Left ventricle myocardium inferior (tissue), 1 donor: ENCODE measurements at regions not wholly inside any gene's neighbourhood (a gene's known extent, or its start where the extent isn't known, plus 50 kb on each side); places are given as distances from the start of the nearest gene placed in this dataset.

ENCODE experiments used
- DNase-seq: peaks from one replicate; pipeline ENCODE4 v3.0.0-alpha.2; 2020
- H3K27ac ChIP-seq: fragments of 200-600 bp; replicated peaks from 2 replicates; pipeline ENCODE4 v1.8.0; 2021
- H3K27me3 ChIP-seq: fragments of 200-600 bp; 2 replicates; pipeline ENCODE4 v1.8.0; 2021; ENCODE audit warnings: low read depth
- H3K36me3 ChIP-seq: fragments of 200-600 bp; 2 replicates; pipeline ENCODE4 v1.8.0; 2021
- H3K4me1 ChIP-seq: fragments of 200-600 bp; 2 replicates; pipeline ENCODE4 v1.8.0; 2021
- H3K4me3 ChIP-seq: fragments of 200-600 bp; 2 replicates; pipeline ENCODE4 v1.8.0; 2021; ENCODE audit warnings: mild to moderate bottlenecking, moderate library complexity
- H3K9me3 ChIP-seq: fragments of 200-600 bp; replicated peaks from 2 replicates; pipeline ENCODE4 v1.8.0; 2021
- CTCF ChIP-seq: fragments of 200-600 bp; IDR thresholded peaks from 2 replicates; pipeline ENCODE4 v1.8.0; 2021; ENCODE audit warnings: antibody characterized with exemption, mild to moderate bottlenecking, borderline replicate concordance
- intact Hi-C: fragments of 100-400 bp; cut with micrococcal nuclease; formaldehyde crosslinking; loops from one replicate; pipeline ENCODE4 v1.11.0; 2022
- donor health status: DM: no; HTN: yes; CAD: no; lungs with severe emphysema.

- no peaks in the 10 kb centered on the region for H3K4me1 ChIP-seq
- intact Hi-C loops = no loop called here
- no peak for TF ChIP-seq CTCF
Observed at GRCh38 chr9:73349476-73349875, 197.8 kb downstream of the ANXA1 start.

DNA sequence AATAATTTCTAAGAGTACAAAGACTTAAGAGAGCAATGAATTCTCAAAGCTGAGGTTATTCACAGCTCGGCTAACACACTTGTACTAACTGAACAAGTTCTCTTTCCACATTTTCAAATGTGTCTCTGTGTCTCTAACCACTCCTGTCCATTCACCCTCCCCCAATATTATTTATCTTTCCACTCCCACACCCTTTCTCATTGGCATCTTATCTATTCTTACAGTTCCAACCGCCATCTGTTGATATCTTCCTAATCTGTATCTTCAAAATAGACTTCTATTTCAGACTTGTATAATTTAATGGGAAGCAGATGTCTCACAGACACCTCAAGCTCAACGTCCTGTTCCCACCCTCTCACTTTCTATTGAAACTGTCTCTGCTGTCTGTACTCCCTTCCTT lies 205.9 kb downstream of the ANXA1 start:
- Histone ChIP-seq H3K9me3 (no peaks in the 10 kb centered on the region), H3K27ac (no peak overlapping the region), H3K27me3 (no peaks in the 10 kb centered on the region), H3K4me3 (no peak overlapping the region), H3K4me1 (no peaks in the 10 kb centered on the region), H3K36me3 (no peaks in the 10 kb centered on the region)
- no peak for DNase-seq
- intact Hi-C loops = no loop called here
- no peak for TF ChIP-seq CTCF

More at GRCh38 chr9:73349476-73349875, 197.8 kb downstream of the ANXA1 start:
- Histone ChIP-seq H3K27me3 (no peaks in the 10 kb centered on the region), H3K27ac (no peak overlapping the region), H3K4me3 (no peak overlapping the region), H3K9me3 (peaks cover 4% of the 10 kb centered on the region), H3K36me3 (no peaks in the 10 kb centered on the region)
- DNase-seq = no peak

GRCh38 chr9:73370053-73370452 lies 218.4 kb downstream of the ANXA1 start:
- no peaks in the 10 kb centered on the region for H3K9me3 ChIP-seq
- no peak overlapping the region for H3K4me3 ChIP-seq
- no peak for DNase-seq
- H3K4me1 ChIP-seq = no peaks in the 10 kb centered on the region
- H3K36me3 ChIP-seq = no peaks in the 10 kb centered on the region
- intact Hi-C loops = no loop called here
- no peaks in the 10 kb centered on the region for H3K27me3 ChIP-seq
- no peak overlapping the region for H3K27ac ChIP-seq
- TF ChIP-seq CTCF = no peak

DNA sequence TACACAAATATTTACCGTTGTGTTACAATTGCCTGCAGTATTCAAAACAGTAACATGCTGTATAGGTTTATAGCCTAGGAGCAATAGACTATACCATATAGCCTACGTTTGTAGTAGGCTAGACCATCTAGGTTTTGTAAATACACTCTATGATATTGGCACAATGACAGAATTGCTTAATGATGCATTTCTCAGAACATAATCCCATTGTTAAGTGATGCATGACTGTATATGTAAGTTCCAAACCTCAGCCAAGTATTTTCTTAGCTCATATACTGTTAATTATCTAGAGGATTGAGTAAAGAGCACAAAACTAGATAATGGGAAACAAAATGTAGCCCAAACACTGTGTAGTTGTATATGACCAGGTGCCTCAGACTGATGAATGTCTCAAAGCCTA lies 220.1 kb downstream of the ANXA1 start:
- no peaks in the 10 kb centered on the region for H3K36me3 ChIP-seq
- DNase-seq = no peak

GRCh38 chr9:73380411-73380810 lies 228.7 kb downstream of the ANXA1 start:
- DNase-seq = no peak
- no peaks in the 10 kb centered on the region for H3K4me1 ChIP-seq
- TF ChIP-seq CTCF = no peak
- H3K9me3 ChIP-seq = no peaks in the 10 kb centered on the region
- no peak overlapping the region for H3K27ac ChIP-seq
- intact Hi-C loops = no loop called here
- H3K4me3 ChIP-seq = no peak overlapping the region
- H3K27me3 ChIP-seq = no peaks in the 10 kb centered on the region
- no peaks in the 10 kb centered on the region for H3K36me3 ChIP-seq

More for the DNA sequence above, 220.1 kb downstream of the ANXA1 start:
- no peak overlapping the region for H3K27ac ChIP-seq
- no peak for TF ChIP-seq CTCF
- no peak overlapping the region for H3K4me3 ChIP-seq
- no peaks in the 10 kb centered on the region for H3K9me3 ChIP-seq
- intact Hi-C loops = no loop called here
- H3K27me3 ChIP-seq = no peaks in the 10 kb centered on the region
- H3K4me1 ChIP-seq = no peaks in the 10 kb centered on the region
